PFSK-1 (cell line): ENCODE measurements at regions not wholly inside any gene's neighbourhood (a gene's known extent, or its start where the extent isn't known, plus 50 kb on each side); places are given as distances from the start of the nearest gene placed in this dataset.

Source experiments
- POLR2AphosphoS5 ChIP-seq: IDR thresholded peaks from 2 replicates; pipeline ENCODE4 v1.6.1; 2012; ENCODE audit warnings: low read depth, mild to moderate bottlenecking, control low read depth, low read length, moderate library complexity
- SIN3A ChIP-seq: IDR thresholded peaks from 2 replicates; pipeline ENCODE4 v1.6.1; 2012; ENCODE audit warnings: mild to moderate bottlenecking, low read length, moderate library complexity, borderline replicate concordance; ENCODE audit not compliant: insufficient read depth
- TF ChIP-seq, protein P1 (sequence below), 2 experiments: IDR thresholded peaks; 2 replicates each; pipeline versions ENCODE4 v1.6.1 to v1.8.0; 2011 to 2012; ENCODE audit warnings: low read depth in 2 of 2, low read length in 2 of 2, control low read depth in 1 of 2, inconsistent platforms in 1 of 2, mild to moderate bottlenecking in 1 of 2, moderate library complexity in 1 of 2; ENCODE audit not compliant: insufficient read depth in 1 of 2

DNA sequence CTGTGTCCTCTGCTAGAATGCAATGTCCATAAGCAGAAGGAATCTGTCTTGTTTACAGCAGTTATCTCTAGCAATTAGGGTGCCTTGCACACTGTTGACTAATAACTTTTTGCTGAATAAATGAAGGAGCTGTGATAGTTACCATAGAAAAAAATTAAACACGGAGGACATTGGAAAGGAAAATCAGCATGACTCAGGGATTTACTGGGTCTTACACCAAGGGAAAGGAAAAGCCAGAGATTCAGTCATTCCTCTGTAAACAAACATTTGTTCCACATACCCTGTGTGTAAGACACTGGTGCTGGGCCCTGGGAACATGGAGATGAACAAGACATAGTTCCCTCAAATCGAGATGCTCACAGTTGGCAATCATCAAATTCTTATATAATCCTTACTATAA is 183.3 kb downstream of the PTGER3 start:
- TF ChIP-seq, protein P1, sequence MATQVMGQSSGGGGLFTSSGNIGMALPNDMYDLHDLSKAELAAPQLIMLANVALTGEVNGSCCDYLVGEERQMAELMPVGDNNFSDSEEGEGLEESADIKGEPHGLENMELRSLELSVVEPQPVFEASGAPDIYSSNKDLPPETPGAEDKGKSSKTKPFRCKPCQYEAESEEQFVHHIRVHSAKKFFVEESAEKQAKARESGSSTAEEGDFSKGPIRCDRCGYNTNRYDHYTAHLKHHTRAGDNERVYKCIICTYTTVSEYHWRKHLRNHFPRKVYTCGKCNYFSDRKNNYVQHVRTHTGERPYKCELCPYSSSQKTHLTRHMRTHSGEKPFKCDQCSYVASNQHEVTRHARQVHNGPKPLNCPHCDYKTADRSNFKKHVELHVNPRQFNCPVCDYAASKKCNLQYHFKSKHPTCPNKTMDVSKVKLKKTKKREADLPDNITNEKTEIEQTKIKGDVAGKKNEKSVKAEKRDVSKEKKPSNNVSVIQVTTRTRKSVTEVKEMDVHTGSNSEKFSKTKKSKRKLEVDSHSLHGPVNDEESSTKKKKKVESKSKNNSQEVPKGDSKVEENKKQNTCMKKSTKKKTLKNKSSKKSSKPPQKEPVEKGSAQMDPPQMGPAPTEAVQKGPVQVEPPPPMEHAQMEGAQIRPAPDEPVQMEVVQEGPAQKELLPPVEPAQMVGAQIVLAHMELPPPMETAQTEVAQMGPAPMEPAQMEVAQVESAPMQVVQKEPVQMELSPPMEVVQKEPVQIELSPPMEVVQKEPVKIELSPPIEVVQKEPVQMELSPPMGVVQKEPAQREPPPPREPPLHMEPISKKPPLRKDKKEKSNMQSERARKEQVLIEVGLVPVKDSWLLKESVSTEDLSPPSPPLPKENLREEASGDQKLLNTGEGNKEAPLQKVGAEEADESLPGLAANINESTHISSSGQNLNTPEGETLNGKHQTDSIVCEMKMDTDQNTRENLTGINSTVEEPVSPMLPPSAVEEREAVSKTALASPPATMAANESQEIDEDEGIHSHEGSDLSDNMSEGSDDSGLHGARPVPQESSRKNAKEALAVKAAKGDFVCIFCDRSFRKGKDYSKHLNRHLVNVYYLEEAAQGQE (IDR thresholded peaks at IDR 0.05; ENCODE audit: insufficient read depth in 1 of 2, low read depth in 2 of 2, low read length in 2 of 2) = no peak
- TF ChIP-seq SIN3A (no peak), POLR2AphosphoS5 (no peak)
